IMR-90 (cell line): ENCODE measurements at regions not wholly inside any gene's neighbourhood (a gene's known extent, or its start where the extent isn't known, plus 50 kb on each side); places are given as distances from the start of the nearest gene placed in this dataset.

ENCODE experiments used
- ATAC-seq: fragments of 200-7000 bp; cut with Tn5 transposase; 2 replicates; pipeline ENCODE4 v1.9.1; 2020; ENCODE audit warnings: low read depth, mild to moderate bottlenecking, moderate library complexity
- BruUV-seq: library from RNA; stranded (reverse); fragments of 400-500 nt; replicated peaks from 2 replicates; lab custom pipeline; 2021; lab: Mats Ljungman, UMichigan
- CTCF ChIA-PET: fragments of 300-600 bp; formaldehyde crosslinking; extraction: SDS; loops from one replicate; lab custom pipeline; 2021; ENCODE audit warnings: antibody characterized with exemption; lab: Yijun Ruan, JAX
- POLR2A ChIA-PET: fragments of 300-600 bp; sonication (Branson Sonifier 250); formaldehyde crosslinking; loops from one replicate; lab custom pipeline; 2022; ENCODE audit warnings: antibody characterized with exemption; ENCODE audit not compliant: unreplicated experiment; lab: Charles Lee
- DNase-seq: peaks from one replicate; pipeline ENCODE4 v3.0.0; 2013
- H2AFZ ChIP-seq: replicated peaks from 2 replicates; pipeline ENCODE3; 2013; ENCODE audit warnings: low read length, mild to moderate bottlenecking; ENCODE audit not compliant: poor library complexity
- H2AK5ac ChIP-seq: 2 replicates; pipeline ENCODE4 v1.6.1; 2013; ENCODE audit warnings: low read depth, low read length, inconsistent platforms
- H2AK9ac ChIP-seq: replicated peaks from 2 replicates; pipeline ENCODE3; 2013; ENCODE audit warnings: mild to moderate bottlenecking, low read depth, low read length, moderate library complexity; ENCODE audit not compliant: poor library complexity
- H2BK120ac ChIP-seq: 2 replicates; pipeline ENCODE4 v1.6.1; 2013; ENCODE audit warnings: low read depth, low read length, inconsistent platforms
- H2BK15ac ChIP-seq: 3 replicates; pipeline ENCODE4 v1.6.1; 2013; ENCODE audit warnings: low read depth, low read length, inconsistent platforms
- H2BK20ac ChIP-seq: 2 replicates; pipeline ENCODE4 v1.6.1; 2013; ENCODE audit warnings: low read depth, mild to moderate bottlenecking, inconsistent platforms, low read length, moderate library complexity
- H2BK5ac ChIP-seq: 2 replicates; pipeline ENCODE4 v1.6.1; 2013; ENCODE audit warnings: mild to moderate bottlenecking, low read depth, low read length, inconsistent platforms; ENCODE audit not compliant: poor library complexity, severe bottlenecking
- H3K14ac ChIP-seq: replicated peaks from 2 replicates; pipeline ENCODE4 v1.6.1; 2013; ENCODE audit warnings: low read depth, low read length, inconsistent platforms
- H3K18ac ChIP-seq: 2 replicates; pipeline ENCODE4 v1.6.1; 2013; ENCODE audit warnings: low read depth, low read length, control low read depth
- H3K23ac ChIP-seq: 2 replicates; pipeline ENCODE4 v1.6.1; 2013; ENCODE audit warnings: low read depth, low read length, inconsistent platforms
- H3K27ac ChIP-seq: 2 replicates; pipeline ENCODE4 v1.5.1; 2013; ENCODE audit warnings: mild to moderate bottlenecking, control low read depth, low read length; ENCODE audit not compliant: insufficient read depth
- H3K27me3 ChIP-seq: 2 replicates; pipeline ENCODE4 v1.6.1; 2013; ENCODE audit warnings: low read length; ENCODE audit not compliant: control insufficient read depth, insufficient read depth
- H3K36me3 ChIP-seq: 2 replicates; pipeline ENCODE4 v1.6.1; 2013; ENCODE audit warnings: low read length, mixed read lengths; ENCODE audit not compliant: control insufficient read depth, insufficient read depth
- H3K4ac ChIP-seq: 2 replicates; pipeline ENCODE4 v1.6.1; 2013; ENCODE audit warnings: low read depth, low read length, inconsistent platforms
- H3K4me1 ChIP-seq: 2 replicates; pipeline ENCODE4 v1.6.1; 2013; ENCODE audit warnings: low read length, mixed read lengths; ENCODE audit not compliant: control insufficient read depth, insufficient read depth
- H3K4me2 ChIP-seq: 2 replicates; pipeline ENCODE4 v1.6.1; 2013; ENCODE audit warnings: low read depth, mild to moderate bottlenecking, control low read depth, low read length, moderate library complexity
- H3K4me3 ChIP-seq: 2 replicates; pipeline ENCODE4 v1.5.1; 2013; ENCODE audit warnings: low read depth, mild to moderate bottlenecking, control low read depth, low read length, moderate library complexity; ENCODE audit not compliant: insufficient read depth
- H3K56ac ChIP-seq: 2 replicates; pipeline ENCODE4 v1.6.1; 2013; ENCODE audit warnings: low read length, inconsistent platforms; ENCODE audit not compliant: insufficient read depth; ENCODE audit errors: extremely low read depth
- H3K79me1 ChIP-seq, 2 experiments: 2 replicates each; pipeline ENCODE4 v1.6.1; 2013; ENCODE audit warnings: low read length in 2 of 2, inconsistent platforms in 1 of 2, low read depth in 1 of 2
- H3K9ac ChIP-seq: 2 replicates; pipeline ENCODE4 v1.6.1; 2013; ENCODE audit warnings: low read depth, low read length, control low read depth
- H3K9me1 ChIP-seq: 2 replicates; pipeline ENCODE4 v1.6.1; 2013; ENCODE audit warnings: low read length, inconsistent platforms; ENCODE audit not compliant: insufficient read depth
- H3K9me3 ChIP-seq: 2 replicates; pipeline ENCODE4 v1.6.1; 2013; ENCODE audit warnings: low read length; ENCODE audit not compliant: control insufficient read depth, insufficient read depth
- H4K20me1 ChIP-seq: 2 replicates; pipeline ENCODE4 v1.6.1; 2013; ENCODE audit warnings: low read length, inconsistent platforms; ENCODE audit not compliant: insufficient read depth
- H4K5ac ChIP-seq: 2 replicates; pipeline ENCODE4 v1.6.1; 2013; ENCODE audit warnings: mild to moderate bottlenecking, low read depth, low read length, control low read depth
- H4K8ac ChIP-seq, 2 experiments: 2 replicates each; pipeline ENCODE4 v1.6.1; 2013; ENCODE audit warnings: low read depth in 2 of 2, low read length in 2 of 2, control low read depth in 1 of 2, inconsistent platforms in 1 of 2
- H4K91ac ChIP-seq: 2 replicates; pipeline ENCODE4 v1.6.1; 2013; ENCODE audit warnings: low read depth, low read length, inconsistent platforms; ENCODE audit not compliant: insufficient read depth
- CEBPB ChIP-seq: IDR thresholded peaks from 2 replicates; pipeline ENCODE4 v1.6.1; 2012; ENCODE audit warnings: low read depth, low read length, improper control_type of control experiment
- MAFK ChIP-seq: IDR thresholded peaks from 2 replicates; pipeline ENCODE4 v1.6.1; 2012; ENCODE audit warnings: low read depth, low read length, improper control_type of control experiment
- MAZ ChIP-seq: IDR thresholded peaks from 2 replicates; pipeline ENCODE4 v1.6.1; 2012; ENCODE audit warnings: low read depth, mild to moderate bottlenecking, low read length, improper control_type of control experiment, moderate library complexity, borderline replicate concordance
- MXI1 ChIP-seq: IDR thresholded peaks from 2 replicates; pipeline ENCODE4 v1.6.1; 2012; ENCODE audit warnings: low read depth, mild to moderate bottlenecking, low read length, moderate library complexity, borderline replicate concordance
- WGBS, 2 experiments: methylation state at CpG; one replicate each; pipeline versions ENCODE4 v1.1.5 to v1.1.7; 2013; ENCODE audit warnings: missing lambda C conversion rate in 2 of 2; ENCODE audit not compliant: insufficient read length in 1 of 2; ENCODE audit errors: extremely low coverage in 2 of 2; 5-methylcytosine and 5-hydroxymethylcytosine counted together
- dilution Hi-C: fragments of 300-500 bp; cut with HindIII; formaldehyde crosslinking; loops from one replicate; pipeline ENCODE4 v1.14.3; 2018; ENCODE audit warnings: low sequenced_read_pairs; ENCODE audit not compliant: unreplicated experiment
- in situ Hi-C: fragments of 300-500 bp; cut with MboI; formaldehyde crosslinking; loops from 3 replicates; pipeline ENCODE4 v1.14.3; 2019; ENCODE audit warnings: low sequenced_read_pairs, inconsistent platforms, mixed read lengths
- intact Hi-C: fragments of 100-400 bp; cut with micrococcal nuclease; formaldehyde crosslinking; loops from 2 replicates; pipeline ENCODE4 v1.10.0; 2022

- CTCF ChIA-PET = interaction anchor here (0.6 kb wide), 1 partner anchor 715 kb away, joined by 4 read pairs; no protein-coding TSS in a partner anchor
- in situ Hi-C loops = no loop called here
Measured at GRCh38 chr5:123696921-123697341, 185.0 kb downstream of the CSNK1G3 start.

More at GRCh38 chr5:123696921-123697341, 185.0 kb downstream of the CSNK1G3 start:
- POLR2A ChIA-PET = no interaction called here
- H3K36me3 ChIP-seq = no peaks in the 10 kb centered on the region
- peak overlapping the region; percentile 60 for H3K14ac ChIP-seq
- DNase-seq (peak; percentile 7), ATAC-seq (peak; percentile 18)
- H3K9ac ChIP-seq = no peak overlapping the region
- H4K91ac ChIP-seq = peak overlapping the region; percentile 79; the same call in 1 of the 2 replicates
- peak overlapping the region; percentile 90 for H2BK120ac ChIP-seq
- no peak overlapping the region for H3K27ac ChIP-seq
- H3K23ac ChIP-seq = peak overlapping the region; percentile 24; the same call in 1 of the 2 replicates
- peak overlapping the region in 1 of 2 experiments; percentile 44; a peak in 2 of 4 replicates for H4K8ac ChIP-seq
- no peak overlapping the region; the same call in 1 of the 2 replicates for H3K56ac ChIP-seq
- peak overlapping the region; percentile 37 for H4K5ac ChIP-seq
- H4K20me1 ChIP-seq = no peaks in the 10 kb centered on the region
- TF ChIP-seq CEBPB = 0 out of 2 replicates have a peak, but pooled peaks have one; percentile 7
- no peak for TF ChIP-seq MXI1
- no peak for TF ChIP-seq MAFK
- no peak for TF ChIP-seq MAZ
- no peak overlapping the region for H3K4me3 ChIP-seq
- peak overlapping the region; percentile 18; the same call in 2 of the 3 replicates for H2BK15ac ChIP-seq
- no CpG with 5 or more reads among the region's 4 CpGs for WGBS, 2 experiments
- peaks cover 8% of the 10 kb centered on the region for H3K9me1 ChIP-seq
- peak overlapping the region; percentile 86 for H2AFZ ChIP-seq
- no peaks in the 10 kb centered on the region for H3K27me3 ChIP-seq
- peak overlapping the region; percentile 3; the same call in 1 of the 2 replicates for H3K4me2 ChIP-seq
- 0 out of 4 replicates have a peak, but pooled peaks cover 0 to 3% of the 10 kb centered on the region in 2 experiments for H3K79me1 ChIP-seq
- H3K4ac ChIP-seq = peak overlapping the region; percentile 87
- dilution Hi-C loops (no loop called here), intact Hi-C loops (no loop called here)
- BruUV-seq = no TSS peak
- peak overlapping the region; percentile 52 for H2BK5ac ChIP-seq
- no peaks in the 10 kb centered on the region for H3K9me3 ChIP-seq
- peak overlapping the region; percentile 87 for H2BK20ac ChIP-seq
- H3K4me1 ChIP-seq = peaks cover 16% of the 10 kb centered on the region
- no peak overlapping the region for H2AK9ac ChIP-seq
- no peak overlapping the region for H2AK5ac ChIP-seq
- H3K18ac ChIP-seq = peak overlapping the region; percentile 45; the same call in 1 of the 2 replicates
